GM12875 (cell line): ENCODE measurements at regions not wholly inside any gene's neighbourhood (a gene's known extent, or its start where the extent isn't known, plus 50 kb on each side); places are given as distances from the start of the nearest gene placed in this dataset.
"Not testable (repeated sequence)": the region's sequence is repeated elsewhere in the genome, so short reads cannot be mapped to it uniquely, and the experiment has no call there.

ENCODE experiments used
- H3K4me3 ChIP-seq: one replicate; pipeline ENCODE4 v1.5.1; 2011; ENCODE audit warnings: low read depth, low read length, control low read depth
- TF ChIP-seq, protein P1 (sequence below): IDR thresholded peaks from 2 replicates; pipeline ENCODE4 v1.5.1; 2011; ENCODE audit warnings: low read depth, mild to moderate bottlenecking, control low read depth, inconsistent platforms, low read length, moderate library complexity, borderline replicate concordance; ENCODE audit not compliant: insufficient read depth

- H3K4me3 ChIP-seq, result no peak overlapping the region
- TF ChIP-seq, protein P1, sequence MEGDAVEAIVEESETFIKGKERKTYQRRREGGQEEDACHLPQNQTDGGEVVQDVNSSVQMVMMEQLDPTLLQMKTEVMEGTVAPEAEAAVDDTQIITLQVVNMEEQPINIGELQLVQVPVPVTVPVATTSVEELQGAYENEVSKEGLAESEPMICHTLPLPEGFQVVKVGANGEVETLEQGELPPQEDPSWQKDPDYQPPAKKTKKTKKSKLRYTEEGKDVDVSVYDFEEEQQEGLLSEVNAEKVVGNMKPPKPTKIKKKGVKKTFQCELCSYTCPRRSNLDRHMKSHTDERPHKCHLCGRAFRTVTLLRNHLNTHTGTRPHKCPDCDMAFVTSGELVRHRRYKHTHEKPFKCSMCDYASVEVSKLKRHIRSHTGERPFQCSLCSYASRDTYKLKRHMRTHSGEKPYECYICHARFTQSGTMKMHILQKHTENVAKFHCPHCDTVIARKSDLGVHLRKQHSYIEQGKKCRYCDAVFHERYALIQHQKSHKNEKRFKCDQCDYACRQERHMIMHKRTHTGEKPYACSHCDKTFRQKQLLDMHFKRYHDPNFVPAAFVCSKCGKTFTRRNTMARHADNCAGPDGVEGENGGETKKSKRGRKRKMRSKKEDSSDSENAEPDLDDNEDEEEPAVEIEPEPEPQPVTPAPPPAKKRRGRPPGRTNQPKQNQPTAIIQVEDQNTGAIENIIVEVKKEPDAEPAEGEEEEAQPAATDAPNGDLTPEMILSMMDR, result no peak
Observed at GRCh38 chr18:8989017-8989416, 113.5 kb upstream of the NDUFV2 start.

GRCh38 chr18:8989855-8990254 lies 112.6 kb upstream of the NDUFV2 start:
- peak overlapping the region; percentile 5 for H3K4me3 ChIP-seq
- TF ChIP-seq, protein P1, result no peak

DNA sequence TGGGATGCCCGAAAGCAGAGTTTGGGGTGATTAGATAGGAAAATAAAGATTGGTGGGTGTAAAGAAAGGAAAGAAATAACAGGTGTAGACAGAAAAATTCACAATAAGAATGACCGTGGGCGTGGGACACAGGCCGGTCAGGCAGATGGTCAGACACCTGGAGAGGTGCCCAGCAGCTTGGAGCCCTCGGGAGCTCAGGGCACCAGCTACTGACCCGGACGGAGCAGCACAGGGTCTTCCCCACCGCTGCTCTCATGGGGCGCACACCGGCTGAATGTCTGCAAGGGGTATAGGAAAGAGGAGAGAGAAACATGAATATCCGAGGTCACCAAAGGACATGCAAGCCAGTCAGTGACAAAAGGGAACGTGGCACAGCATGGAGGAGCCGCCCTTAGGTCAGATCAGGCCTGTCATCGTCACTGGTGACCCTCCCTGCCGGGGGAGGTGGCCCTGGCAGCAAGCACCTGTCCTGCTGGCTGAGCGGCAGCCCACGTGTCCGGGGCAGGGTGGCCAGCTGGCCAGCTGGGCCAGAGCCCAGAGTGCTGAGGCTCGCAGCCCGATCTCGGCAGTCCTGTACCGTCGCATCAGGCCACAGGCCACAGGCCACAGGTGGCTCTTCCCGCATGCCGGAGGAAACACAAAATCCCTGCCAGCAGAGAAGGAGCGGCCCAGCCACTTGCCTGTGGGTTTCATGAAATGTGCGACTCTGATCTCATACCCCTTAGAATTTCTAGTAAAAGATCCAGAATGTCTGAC lies 112.0 kb upstream of the NDUFV2 start:
- H3K4me3 ChIP-seq, result no peak overlapping the region

DNA sequence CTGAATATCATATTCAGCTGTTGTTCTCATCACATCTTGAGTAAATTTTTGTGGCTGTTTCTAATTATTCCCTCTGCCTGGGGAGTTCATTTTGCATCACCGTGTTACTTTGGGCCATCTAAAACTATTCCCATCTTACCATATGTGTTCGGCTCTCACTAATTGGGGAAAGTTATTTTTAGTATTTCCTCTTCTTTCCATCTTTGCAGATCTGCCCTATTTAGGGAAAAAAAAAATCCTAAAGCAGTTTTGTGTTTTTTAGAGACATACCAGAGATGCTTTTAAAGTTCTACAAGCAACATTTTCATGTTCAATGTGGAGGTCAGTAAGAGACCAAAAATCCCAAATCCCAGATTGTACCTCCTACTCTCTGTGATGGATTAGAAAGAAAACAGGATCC lies 111.3 kb upstream of the NDUFV2 start:
- no peak overlapping the region for H3K4me3 ChIP-seq
- TF ChIP-seq, protein P1, result no peak

More for the DNA sequence above, 112.0 kb upstream of the NDUFV2 start:
- TF ChIP-seq, protein P1, result no peak

DNA sequence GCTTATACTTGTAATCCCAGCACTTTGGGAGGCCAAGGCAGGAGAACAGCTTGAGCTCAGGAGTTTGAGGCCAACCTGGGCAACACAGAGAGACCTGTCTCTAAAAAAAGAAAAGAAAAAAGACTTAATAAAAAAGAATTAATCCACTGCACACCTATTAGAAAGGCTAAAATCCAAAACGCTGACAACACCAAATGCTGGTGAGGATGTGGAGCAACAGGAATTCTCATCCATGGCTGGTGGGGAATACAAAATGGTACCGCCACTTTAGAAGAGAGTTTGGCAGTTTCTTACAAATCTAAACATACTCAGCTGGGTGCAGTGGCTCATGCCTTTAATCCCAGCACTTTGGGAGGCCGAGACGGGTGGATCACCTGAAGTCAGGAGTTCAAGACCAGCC lies 110.0 kb upstream of the NDUFV2 start:
- not testable (repeated sequence) for H3K4me3 ChIP-seq

- TF ChIP-seq, protein P1, result no peak
Observed at GRCh38 chr18:8994603-8995002, 107.9 kb upstream of the NDUFV2 start.

DNA sequence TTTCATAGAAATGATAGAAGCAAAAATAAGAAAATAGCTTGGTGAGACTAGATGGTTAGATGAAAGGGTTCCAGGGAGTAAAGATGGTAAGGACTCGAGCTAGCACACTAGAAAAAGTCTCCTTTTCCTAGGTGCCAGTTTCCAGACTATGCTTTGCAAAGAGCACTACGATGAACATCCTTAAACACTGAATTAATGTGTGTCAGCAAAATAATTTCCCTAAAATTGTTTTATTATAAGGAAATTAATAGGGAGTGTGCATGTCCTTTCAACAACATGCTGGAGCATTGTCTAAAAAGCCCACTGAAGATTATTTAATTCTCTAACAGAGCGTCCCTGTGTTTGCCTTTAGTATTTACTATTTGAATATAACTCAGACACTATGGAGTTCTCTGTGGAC lies 107.4 kb upstream of the NDUFV2 start:
- no peak overlapping the region for H3K4me3 ChIP-seq
- TF ChIP-seq, protein P1, result no peak

More at GRCh38 chr18:8994603-8995002, 107.9 kb upstream of the NDUFV2 start:
- no peak overlapping the region for H3K4me3 ChIP-seq
